Adrenal gland (tissue), 9 donors: ENCODE measurements at regions not wholly inside any gene's neighbourhood (a gene's known extent, or its start where the extent isn't known, plus 50 kb on each side); places are given as distances from the start of the nearest gene placed in this dataset.

ENCODE experiments used
- DNase-seq, 7 donors: peaks; one replicate each; pipeline ENCODE4 v3.0.0-alpha.2; 2019 to 2020
- H3K27ac ChIP-seq, 5 donors: fragments of 200-600 bp; sonication (generic) in 4 of 5; 1 replicate in 3 of 5; 2 replicates in 2 of 5; pipeline versions ENCODE4 v1.5.1 to v1.8.0; 2016 to 2020; ENCODE audit warnings: mild to moderate bottlenecking in 1 of 5
- H3K27me3 ChIP-seq: fragments of 200-600 bp; 2 replicates; pipeline ENCODE4 v1.8.0; 2021
- H3K36me3 ChIP-seq, 2 donors: fragments of 200-600 bp; replicated peaks in 1 of 2; 1 replicate in 1 of 2; 2 replicates in 1 of 2; pipeline versions ENCODE4 v1.5.1 to v1.8.0; 2018 to 2022
- H3K4me1 ChIP-seq, 2 donors: fragments of 200-600 bp; replicated peaks in 1 of 2; 1 replicate in 1 of 2; 2 replicates in 1 of 2; pipeline versions ENCODE4 v1.5.1 to v1.8.0; 2018 to 2021
- H3K4me3 ChIP-seq, 4 donors: fragments of 200-600 bp; sonication (generic) in 3 of 4; one replicate each; pipeline ENCODE4 v1.5.1; 2016 to 2018
- H3K9me3 ChIP-seq, 3 donors: fragments of 200-600 bp; sonication (generic) in 1 of 3; replicated peaks in 1 of 3; 1 replicate in 2 of 3; 2 replicates in 1 of 3; pipeline versions ENCODE4 v1.5.1 to v1.8.0; 2016 to 2021
- CTCF ChIP-seq, 6 experiments: fragments of 450-650 bp in 4 of 6; fragments of 200-600 bp in 2 of 6; sonication (generic) in 1 of 6; IDR thresholded peaks; 1 replicate in 5 of 6; 2 replicates in 1 of 6; pipeline versions ENCODE4 v1.5.1 to v1.8.0; 2016 to 2021; ENCODE audit warnings: antibody characterized with exemption in 6 of 6, mild to moderate bottlenecking in 2 of 6, moderate library complexity in 1 of 6
- POLR2A ChIP-seq, 2 donors: fragments of 450-650 bp; IDR thresholded peaks; one replicate each; pipeline ENCODE4 v1.6.1; 2017; ENCODE audit warnings: antibody characterized with exemption in 2 of 2, mild to moderate bottlenecking in 2 of 2, moderate library complexity in 1 of 2
- WGBS, 4 donors: extraction: QIAGEN DNeasy Blood & Tissue Kit in 2 of 4; methylation state at CpG; one replicate each; pipeline versions ENCODE4 v1.1.5 to v1.1.7; 2013 to 2017; 5-methylcytosine and 5-hydroxymethylcytosine counted together
- intact Hi-C, 2 donors: fragments of 100-400 bp; cut with DNase I; formaldehyde crosslinking; loops; one replicate each; pipeline versions ENCODE4 v1.14.1 to v1.15.0; 2022 to 2023
- donor health status: healthy with polysubstance abuse.
- donor health status: Bipolar disorder and iron deficiency.
- donor health status: DM: yes; HTN: yes; CAD: no.
- donor health status: DM: no; HTN: no; CAD: no.
- donor health status: DM: no; HTN: no; CAD: no.

- no peak overlapping the region for H3K4me3 ChIP-seq
- no peak overlapping the region for H3K27ac ChIP-seq
- H3K9me3 ChIP-seq = no peaks in the 10 kb centered on the region
- no peaks in the 10 kb centered on the region for H3K36me3 ChIP-seq
- WGBS, 4 donors = 73 to 83% (median 80%) methylated on average over 4 of the region's 4 CpGs
- H3K4me1 ChIP-seq = no peaks in the 10 kb centered on the region
- DNase-seq = no peak
- intact Hi-C loops = no loop called here
- no peak for TF ChIP-seq CTCF (IDR thresholded peaks at IDR 0.05)
- no peak for TF ChIP-seq POLR2A (IDR thresholded peaks at IDR 0.05)
- H3K27me3 ChIP-seq = no peaks in the 10 kb centered on the region
Observed at GRCh38 chr3:148084931-148085330, 612.8 kb upstream of the AGTR1 start.

- no peak overlapping the region for H3K27ac ChIP-seq
- 78 to 86% (median 80%) methylated on average over 6 of the region's 6 CpGs for WGBS, 4 donors
- no peak overlapping the region for H3K4me3 ChIP-seq
- no peaks in the 10 kb centered on the region for H3K27me3 ChIP-seq
- no peaks in the 10 kb centered on the region for H3K9me3 ChIP-seq
- H3K36me3 ChIP-seq = no peaks in the 10 kb centered on the region
- no peaks in the 10 kb centered on the region for H3K4me1 ChIP-seq
- DNase-seq = no peak
- TF ChIP-seq POLR2A (IDR thresholded peaks at IDR 0.05) = no peak
- no peak for TF ChIP-seq CTCF (IDR thresholded peaks at IDR 0.05)
- intact Hi-C loops = no loop called here
Observed at GRCh38 chr3:148087601-148088371, 609.9 kb upstream of the AGTR1 start.

- H3K27me3 ChIP-seq = no peaks in the 10 kb centered on the region
- H3K4me3 ChIP-seq = no peak overlapping the region
- intact Hi-C loops = no loop called here
- no peaks in the 10 kb centered on the region for H3K36me3 ChIP-seq
- H3K4me1 ChIP-seq = no peaks in the 10 kb centered on the region
- no peak overlapping the region for H3K27ac ChIP-seq
- no peak for DNase-seq
- no peak for TF ChIP-seq CTCF (IDR thresholded peaks at IDR 0.05)
- no peak for TF ChIP-seq POLR2A (IDR thresholded peaks at IDR 0.05)
- H3K9me3 ChIP-seq = no peaks in the 10 kb centered on the region
Observed at GRCh38 chr3:148089171-148089570, 608.5 kb upstream of the AGTR1 start.

- 36 to 48% (median 42%) methylated on average over 2 of the region's 2 CpGs for WGBS, 4 donors
- no peaks in the 10 kb centered on the region for H3K36me3 ChIP-seq
- no peak overlapping the region for H3K4me3 ChIP-seq
- no peaks in the 10 kb centered on the region for H3K4me1 ChIP-seq
- TF ChIP-seq POLR2A (IDR thresholded peaks at IDR 0.05) (no peak), CTCF (IDR thresholded peaks at IDR 0.05) (no peak)
- no peaks in the 10 kb centered on the region for H3K9me3 ChIP-seq
- intact Hi-C loops = no loop called here
- no peak overlapping the region for H3K27ac ChIP-seq
- H3K27me3 ChIP-seq = no peaks in the 10 kb centered on the region
- no peak for DNase-seq
Observed at GRCh38 chr3:148090156-148090555, 607.5 kb upstream of the AGTR1 start.
